H1 (cell line): ENCODE measurements at regions not wholly inside any gene's neighbourhood (a gene's known extent, or its start where the extent isn't known, plus 50 kb on each side); places are given as distances from the start of the nearest gene placed in this dataset.
"Not testable (repeated sequence)": the region's sequence is repeated elsewhere in the genome, so short reads cannot be mapped to it uniquely, and the experiment has no call there.

ENCODE experiments used
- CTCF ChIA-PET: fragments of 300-600 bp; sonication (Branson Sonifier 250); formaldehyde crosslinking; loops from one replicate; lab custom pipeline; 2021; ENCODE audit not compliant: partially characterized antibody; lab: Charles Lee
- POLR2A ChIA-PET: fragments of 300-600 bp; sonication (Branson Sonifier 250); formaldehyde crosslinking; loops from one replicate; lab custom pipeline; 2021; ENCODE audit warnings: inconsistent platforms; ENCODE audit not compliant: partially characterized antibody; lab: Charles Lee
- DNase-seq, 2 experiments: peaks; one replicate each; pipeline versions ENCODE4 v3.0.0 to v3.0.0-alpha.2; 2010 to 2022; ENCODE audit warnings: low spot score in 2 of 2, low read depth in 1 of 2, mixed read lengths in 1 of 2
- FAIRE-seq: peaks from 2 replicates; lab custom pipeline; 2011; peaks lifted over from hg19 to GRCh38; lab: Jason Lieb, UNC
- H2AFZ ChIP-seq: 2 replicates; pipeline ENCODE4 v1.8.1; 2012; ENCODE audit warnings: low read length, inconsistent platforms
- H2AK5ac ChIP-seq: 2 replicates; pipeline ENCODE4 v1.6.1; 2013; ENCODE audit warnings: low read depth, low read length
- H2BK120ac ChIP-seq: replicated peaks from 2 replicates; pipeline ENCODE3; 2013; ENCODE audit warnings: low read depth, low read length, inconsistent platforms
- H2BK12ac ChIP-seq: 2 replicates; pipeline ENCODE4 v1.6.1; 2013; ENCODE audit warnings: low read depth, low read length
- H2BK15ac ChIP-seq: 2 replicates; pipeline ENCODE4 v1.6.1; 2013; ENCODE audit warnings: low read length
- H2BK20ac ChIP-seq: 2 replicates; pipeline ENCODE4 v1.6.1; 2013; ENCODE audit warnings: low read length
- H2BK5ac ChIP-seq: 2 replicates; pipeline ENCODE4 v1.6.1; 2013; ENCODE audit warnings: low read depth, low read length
- H3K14ac ChIP-seq: 2 replicates; pipeline ENCODE4 v1.6.1; 2013; ENCODE audit warnings: inconsistent platforms; ENCODE audit not compliant: insufficient read length
- H3K18ac ChIP-seq: 2 replicates; pipeline ENCODE4 v1.6.1; 2013; ENCODE audit warnings: low read length; ENCODE audit errors: extremely low read depth
- H3K23ac ChIP-seq: 2 replicates; pipeline ENCODE4 v1.6.1; 2013; ENCODE audit warnings: inconsistent platforms; ENCODE audit not compliant: insufficient read length
- H3K23me2 ChIP-seq: 2 replicates; pipeline ENCODE4 v1.6.1; 2013; ENCODE audit warnings: low read depth, low read length
- H3K27ac ChIP-seq: 2 replicates; pipeline ENCODE4 v1.6.1; 2011; ENCODE audit warnings: low read depth, low read length, inconsistent platforms
- H3K27me3 ChIP-seq, 4 experiments: replicated peaks in 1 of 4; 1 replicate in 1 of 4; 2 replicates in 3 of 4; pipeline versions ENCODE4 v1.6.1 to v1.8.1; 2011 to 2013; ENCODE audit warnings: low read length in 3 of 4, mild to moderate bottlenecking in 3 of 4, inconsistent platforms in 2 of 4, mixed read lengths in 2 of 4, moderate library complexity in 1 of 4; ENCODE audit not compliant: control insufficient read depth in 3 of 4, insufficient read depth in 3 of 4; ENCODE audit errors: extremely low read depth in 1 of 4
- H3K36me3 ChIP-seq, 4 experiments: 2 replicates each; pipeline versions ENCODE4 v1.6.1 to v1.8.1; 2011 to 2013; ENCODE audit warnings: mild to moderate bottlenecking in 4 of 4, low read length in 3 of 4, moderate library complexity in 2 of 4, control low read depth in 1 of 4, inconsistent platforms in 1 of 4; ENCODE audit not compliant: insufficient read depth in 4 of 4, control insufficient read depth in 2 of 4
- H3K4ac ChIP-seq: replicated peaks from 2 replicates; pipeline ENCODE3; 2013; ENCODE audit warnings: low read length, low read depth, mixed read lengths, inconsistent platforms; ENCODE audit not compliant: insufficient read length
- H3K4me1 ChIP-seq, 4 experiments: replicated peaks in 1 of 4; 1 replicate in 1 of 4; 2 replicates in 3 of 4; pipeline versions ENCODE4 v1.6.1 to v1.8.1; 2011 to 2013; ENCODE audit warnings: low read length in 3 of 4, inconsistent platforms in 2 of 4, mixed read lengths in 1 of 4; ENCODE audit not compliant: insufficient read depth in 4 of 4, control insufficient read depth in 3 of 4
- H3K4me2 ChIP-seq, 2 experiments: 2 replicates each; pipeline versions ENCODE4 v1.6.1 to v1.8.1; 2011 to 2013; ENCODE audit warnings: low read depth in 2 of 2, low read length in 2 of 2, control low read depth in 1 of 2, inconsistent platforms in 1 of 2, mild to moderate bottlenecking in 1 of 2; ENCODE audit not compliant: insufficient read depth in 1 of 2
- H3K4me3 ChIP-seq, 4 experiments: fragments of 200-600, 300-600 bp in 1 of 4; sonication (generic), shearing (Covaris generic), sonication (Bioruptor Twin) in 1 of 4; 2 replicates each; pipeline versions ENCODE4 v1.5.1 to v1.8.1; 2011 to 2016; ENCODE audit warnings: low read length in 4 of 4, low read depth in 3 of 4, control low read depth in 2 of 4, inconsistent platforms in 2 of 4, mild to moderate bottlenecking in 2 of 4, mixed read lengths in 1 of 4, moderate library complexity in 1 of 4; ENCODE audit not compliant: insufficient read depth in 2 of 4; ENCODE audit errors: extremely low read depth in 1 of 4
- H3K56ac ChIP-seq: replicated peaks from 2 replicates; pipeline ENCODE3; 2013; ENCODE audit warnings: low read depth, mild to moderate bottlenecking, mixed read lengths, low read length, inconsistent platforms; ENCODE audit not compliant: insufficient read length
- H3K79me1 ChIP-seq: 2 replicates; pipeline ENCODE4 v1.6.1; 2013; ENCODE audit warnings: low read depth, low read length, control low read depth
- H3K79me2 ChIP-seq, 2 experiments: 2 replicates each; pipeline versions ENCODE4 v1.6.1 to v1.8.1; 2012 to 2013; ENCODE audit warnings: low read length in 2 of 2, mild to moderate bottlenecking in 2 of 2, inconsistent platforms in 1 of 2; ENCODE audit not compliant: insufficient read depth in 2 of 2, control insufficient read depth in 1 of 2
- H3K9ac ChIP-seq, 4 experiments: replicated peaks in 1 of 4; 1 replicate in 1 of 4; 2 replicates in 3 of 4; pipeline versions ENCODE4 v1.6.1 to v1.8.1; 2011 to 2013; ENCODE audit warnings: low read depth in 3 of 4, low read length in 3 of 4, control low read depth in 2 of 4, mild to moderate bottlenecking in 2 of 4, moderate library complexity in 2 of 4, inconsistent platforms in 1 of 4; ENCODE audit errors: extremely low read depth in 1 of 4
- H3K9me3 ChIP-seq, 2 experiments: 2 replicates each; pipeline versions ENCODE4 v1.6.1 to v1.8.1; 2012 to 2013; ENCODE audit warnings: mild to moderate bottlenecking in 2 of 2, moderate library complexity in 2 of 2, control low read depth in 1 of 2, inconsistent platforms in 1 of 2, low read depth in 1 of 2, low read length in 1 of 2, mixed read lengths in 1 of 2; ENCODE audit not compliant: insufficient read depth in 2 of 2
- H4K20me1 ChIP-seq, 2 experiments: replicated peaks in 1 of 2; 2 replicates each; pipeline versions ENCODE3 to v1.8.1; 2011 to 2013; ENCODE audit warnings: inconsistent platforms in 2 of 2, low read length in 2 of 2, mild to moderate bottlenecking in 1 of 2; ENCODE audit not compliant: insufficient read depth in 2 of 2, control insufficient read depth in 1 of 2
- H4K5ac ChIP-seq: 2 replicates; pipeline ENCODE4 v1.6.1; 2013; ENCODE audit warnings: low read length, low read depth, mixed read lengths, inconsistent platforms; ENCODE audit not compliant: insufficient read length
- H4K8ac ChIP-seq: 2 replicates; pipeline ENCODE4 v1.8.0; 2013; ENCODE audit warnings: mild to moderate bottlenecking, moderate library complexity, low read length, inconsistent platforms; ENCODE audit not compliant: insufficient read depth; ENCODE audit errors: extremely low read depth
- H4K91ac ChIP-seq: replicated peaks from 2 replicates; pipeline ENCODE3; 2013; ENCODE audit warnings: low read length, mixed read lengths, inconsistent platforms; ENCODE audit not compliant: insufficient read length
- EP300 ChIP-seq, 2 experiments: IDR thresholded peaks; 1 replicate in 1 of 2; 2 replicates in 1 of 2; pipeline ENCODE4 v1.6.1; 2011 to 2012; ENCODE audit warnings: low read depth in 2 of 2, low read length in 2 of 2, mild to moderate bottlenecking in 2 of 2, borderline replicate concordance in 1 of 2, inconsistent platforms in 1 of 2, moderate library complexity in 1 of 2
- WGBS, 2 experiments: shearing (Covaris generic) in 1 of 2; methylation state at CpG; one replicate each; pipeline versions ENCODE4 v1.1.6 to v1.1.7; 2013 to 2015; ENCODE audit warnings: low lambda C conversion rate in 2 of 2, mixed read lengths in 2 of 2, inconsistent platforms in 1 of 2, low coverage in 1 of 2, missing lambda C conversion rate in 1 of 2; ENCODE audit not compliant: insufficient replicate concordance in 2 of 2, insufficient coverage in 1 of 2, insufficient read length in 1 of 2; ENCODE audit errors: extremely low coverage in 1 of 2, missing lambda C conversion rate in 1 of 2; 5-methylcytosine and 5-hydroxymethylcytosine counted together

GRCh38 chr3:55249156-55249555, 237.9 kb downstream of the WNT5A start:
- H3K9me3 ChIP-seq, H3K36me3 ChIP-seq, H3K23ac ChIP-seq, H2BK5ac ChIP-seq, H3K27ac ChIP-seq, H3K23me2 ChIP-seq, H2BK12ac ChIP-seq, H3K9ac ChIP-seq, H4K91ac ChIP-seq, H3K79me1 ChIP-seq, H4K20me1 ChIP-seq, FAIRE-seq, H4K5ac ChIP-seq, H2AFZ ChIP-seq, H3K4me3 ChIP-seq, H3K79me2 ChIP-seq, H2AK5ac ChIP-seq, H3K4me2 ChIP-seq, H3K14ac ChIP-seq, CTCF ChIA-PET, POLR2A ChIA-PET, DNase-seq, H2BK20ac ChIP-seq, H3K4me1 ChIP-seq, H3K56ac ChIP-seq, H2BK15ac ChIP-seq: not testable (repeated sequence)
- WGBS, 2 experiments: 96% methylated on average over 6 of the region's 6 CpGs; no CpG with 5 or more reads in 1 of the 2 experiments
- peak in 1 of 2 experiments; percentile 37; a peak in 1 of 3 replicates for TF ChIP-seq EP300 (IDR thresholded peaks at IDR 0.05; ENCODE audit: borderline replicate concordance in 1 of 2, low read depth in 2 of 2, low read length in 2 of 2)
- TF ChIP-seq, all 59 proteins: peak for 1; not testable (repeated sequence) for 58
- not testable (repeated sequence) for H3K27me3 ChIP-seq, H3K18ac ChIP-seq, H2BK120ac ChIP-seq, H4K8ac ChIP-seq, H3K4ac ChIP-seq
